Small intestine (tissue), 7 donors: ENCODE measurements at regions not wholly inside any gene's neighbourhood (a gene's known extent, or its start where the extent isn't known, plus 50 kb on each side); places are given as distances from the start of the nearest gene placed in this dataset.

Experiments used
- DNase-seq, 2 donors: peaks; one replicate each; pipeline versions ENCODE4 v3.0.0 to v3.0.0-alpha.2; 2013
- FAIRE-seq: peaks from 2 replicates; lab custom pipeline; 2012; peaks lifted over from hg19 to GRCh38; lab: Jason Lieb, UNC
- H3K27ac ChIP-seq, 3 donors: one replicate each; pipeline ENCODE4 v1.5.1; 2013; ENCODE audit warnings: low read length in 2 of 3, mild to moderate bottlenecking in 2 of 3, control low read depth in 1 of 3, inconsistent platforms in 1 of 3, low read depth in 1 of 3, moderate library complexity in 1 of 3
- H3K27me3 ChIP-seq, 3 donors: one replicate each; pipeline ENCODE4 v1.6.1; 2013; ENCODE audit warnings: low read length in 3 of 3, inconsistent platforms in 1 of 3; ENCODE audit not compliant: control insufficient read depth in 3 of 3, insufficient read depth in 3 of 3
- H3K36me3 ChIP-seq, 3 donors: one replicate each; pipeline ENCODE4 v1.6.1; 2013; ENCODE audit warnings: low read length in 3 of 3, inconsistent platforms in 1 of 3, low read depth in 1 of 3, mild to moderate bottlenecking in 1 of 3, moderate library complexity in 1 of 3; ENCODE audit not compliant: control insufficient read depth in 3 of 3, insufficient read depth in 2 of 3
- H3K4me1 ChIP-seq, 3 donors: one replicate each; pipeline ENCODE4 v1.6.1; 2013; ENCODE audit warnings: low read length in 2 of 3, inconsistent platforms in 1 of 3, low read depth in 1 of 3, mild to moderate bottlenecking in 1 of 3, moderate library complexity in 1 of 3; ENCODE audit not compliant: control insufficient read depth in 3 of 3, insufficient read depth in 2 of 3
- H3K4me3 ChIP-seq, 3 donors: one replicate each; pipeline ENCODE4 v1.5.1; 2013; ENCODE audit warnings: low read length in 3 of 3, control low read depth in 1 of 3, inconsistent platforms in 1 of 3, low read depth in 1 of 3, mild to moderate bottlenecking in 1 of 3, moderate library complexity in 1 of 3
- H3K9me3 ChIP-seq, 2 donors: one replicate each; pipeline ENCODE4 v1.6.1; 2013; ENCODE audit warnings: low read depth in 1 of 2, low read length in 1 of 2; ENCODE audit not compliant: control insufficient read depth in 2 of 2, insufficient read depth in 1 of 2
- WGBS, 3 donors: extraction: QIAGEN DNeasy Blood & Tissue Kit; methylation state at CpG; one replicate each; pipeline ENCODE4 v1.1.7; 2013; 5-methylcytosine and 5-hydroxymethylcytosine counted together
- donor health status: healthy with polysubstance abuse.
- donor health status: control.
- donor health status: control.
- donor health status: Bipolar disorder and iron deficiency.
- donor health status: healthy.

- H3K36me3 ChIP-seq = no peaks in the 10 kb centered on the region
- peaks cover 0 to 2% of the 10 kb centered on the region in 2 donors for H3K9me3 ChIP-seq
- no peaks in the 10 kb centered on the region for H3K27me3 ChIP-seq
- DNase-seq = no peak
- 79 to 82% (median 81%) methylated on average over 9 of the region's 9 CpGs for WGBS, 3 donors
- H3K27ac ChIP-seq = no peak overlapping the region
- H3K4me1 ChIP-seq = no peaks in the 10 kb centered on the region
- no peak for FAIRE-seq
- no peak overlapping the region for H3K4me3 ChIP-seq
Measured at GRCh38 chr4:189029976-189030504, 890.8 kb downstream of the TRIML1 start.

- FAIRE-seq (no peak), DNase-seq (no peak)
- 78 to 86% (median 85%) methylated on average over 10 of the region's 10 CpGs for WGBS, 3 donors
- H3K36me3 ChIP-seq = no peaks in the 10 kb centered on the region
- H3K4me3 ChIP-seq = no peak overlapping the region
- no peaks in the 10 kb centered on the region for H3K27me3 ChIP-seq
- H3K9me3 ChIP-seq = peaks cover 0 to 3% of the 10 kb centered on the region in 2 donors
- H3K27ac ChIP-seq = no peak overlapping the region
- no peaks in the 10 kb centered on the region for H3K4me1 ChIP-seq
Measured at GRCh38 chr4:189032606-189033338, 893.5 kb downstream of the TRIML1 start.

- no peak overlapping the region for H3K4me3 ChIP-seq
- FAIRE-seq = no peak
- WGBS, 3 donors = 81 to 86% (median 85%) methylated on average over 13 of the region's 13 CpGs
- H3K4me1 ChIP-seq = no peaks in the 10 kb centered on the region
- no peaks in the 10 kb centered on the region for H3K36me3 ChIP-seq
- H3K9me3 ChIP-seq = peaks cover 0 to 3% of the 10 kb centered on the region in 2 donors
- no peak overlapping the region for H3K27ac ChIP-seq
- no peaks in the 10 kb centered on the region for H3K27me3 ChIP-seq
- no peak for DNase-seq
Measured at GRCh38 chr4:189033801-189034347, 894.6 kb downstream of the TRIML1 start.

- WGBS, 3 donors = 93 to 95% (median 94%) methylated on average over 14 of the region's 14 CpGs
- no peaks in the 10 kb centered on the region for H3K4me1 ChIP-seq
- no peak for DNase-seq
- no peak overlapping the region for H3K27ac ChIP-seq
- H3K9me3 ChIP-seq = peaks cover 0 to 3% of the 10 kb centered on the region in 2 donors
- H3K27me3 ChIP-seq = no peaks in the 10 kb centered on the region
- FAIRE-seq = no peak
- H3K4me3 ChIP-seq = no peak overlapping the region
- H3K36me3 ChIP-seq = no peaks in the 10 kb centered on the region
Measured at GRCh38 chr4:189035091-189035490, 895.9 kb downstream of the TRIML1 start.

GRCh38 chr4:189035654-189036053 is 896.4 kb downstream of the TRIML1 start:
- no peak for FAIRE-seq
- WGBS, 3 donors = 90 to 94% (median 90%) methylated on average over 19 of the region's 19 CpGs
- no peaks in the 10 kb centered on the region for H3K36me3 ChIP-seq
- H3K4me1 ChIP-seq = no peaks in the 10 kb centered on the region
- DNase-seq = no peak
- H3K27ac ChIP-seq = no peak overlapping the region
- H3K4me3 ChIP-seq = no peak overlapping the region
- H3K9me3 ChIP-seq = peaks cover 0 to 3% of the 10 kb centered on the region in 2 donors
- no peaks in the 10 kb centered on the region for H3K27me3 ChIP-seq

GRCh38 chr4:189036906-189037305 is 897.7 kb downstream of the TRIML1 start:
- WGBS, 3 donors = 77 to 78% (median 78%) methylated on average over 6 of the region's 6 CpGs
- H3K27me3 ChIP-seq = no peaks in the 10 kb centered on the region
- no peaks in the 10 kb centered on the region for H3K36me3 ChIP-seq
- no peak for FAIRE-seq
- no peaks in the 10 kb centered on the region for H3K4me1 ChIP-seq
- H3K9me3 ChIP-seq = peaks cover 0 to 3% of the 10 kb centered on the region in 2 donors
- H3K27ac ChIP-seq = no peak overlapping the region
- DNase-seq = no peak
- no peak overlapping the region for H3K4me3 ChIP-seq

- FAIRE-seq (no peak), DNase-seq (no peak)
- Histone ChIP-seq H3K27me3 (no peaks in the 10 kb centered on the region), H3K4me1 (no peaks in the 10 kb centered on the region), H3K9me3 (no peaks in the 10 kb centered on the region), H3K4me3 (no peak overlapping the region), H3K27ac (no peak overlapping the region), H3K36me3 (no peaks in the 10 kb centered on the region)
- WGBS, 3 donors = 83 to 94% (median 86%) methylated on average over 1 of the region's 1 CpG
Measured at GRCh38 chr4:189046642-189047041, 894.0 kb upstream of the FRG1 start.

GRCh38 chr4:189048119-189048518 is 892.6 kb upstream of the FRG1 start:
- FAIRE-seq (no peak), DNase-seq (no peak)
- WGBS, 3 donors = 82 to 87% (median 83%) methylated on average over 1 of the region's 1 CpG

More at GRCh38 chr4:189048119-189048518, 892.6 kb upstream of the FRG1 start:
- H3K27ac ChIP-seq = no peak overlapping the region
- H3K4me1 ChIP-seq = no peaks in the 10 kb centered on the region
- H3K9me3 ChIP-seq = no peaks in the 10 kb centered on the region
- no peaks in the 10 kb centered on the region for H3K36me3 ChIP-seq
- H3K27me3 ChIP-seq = no peaks in the 10 kb centered on the region
- H3K4me3 ChIP-seq = no peak overlapping the region
